ENCODE measurements at regions not wholly inside any gene's neighbourhood (a gene's known extent, or its start where the extent isn't known, plus 50 kb on each side); places are given as distances from the start of the nearest gene placed in this dataset.

DNA sequence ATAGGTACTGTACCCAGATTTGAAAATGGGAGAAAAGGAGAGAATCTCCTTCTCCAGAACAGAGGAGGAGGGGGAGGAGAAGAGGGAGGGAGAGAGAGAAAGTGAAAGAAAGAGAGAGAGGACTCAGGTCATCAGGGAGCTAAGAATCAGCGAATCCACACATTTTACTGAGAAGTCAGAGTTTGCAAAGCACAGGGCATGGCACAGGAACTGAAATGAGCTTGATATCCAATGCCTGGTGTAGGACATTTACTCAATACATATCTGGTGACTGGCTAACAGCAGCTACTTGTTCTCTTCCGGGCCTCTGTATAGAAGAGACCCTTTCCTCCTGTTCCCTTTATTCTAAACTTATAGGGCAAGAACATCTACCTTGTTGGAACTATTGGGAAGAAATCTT is 375.1 kb downstream of the KLF5 start:
- Mint-ChIP-seq H3K4me1 (ENCODE audit: low read depth) (peaks cover 6% of the 10 kb centered on the region), H3K9me3 (ENCODE audit: low read depth) (peaks cover 41% of the 10 kb centered on the region), H3K4me3 (ENCODE audit: low read depth) (no peak overlapping the region), H3K27me3 (no peaks in the 10 kb centered on the region), H3K27ac (no peak overlapping the region), H3K36me3 (ENCODE audit: insufficient read depth) (peaks cover 13% of the 10 kb centered on the region)
- TF ChIP-seq, protein P1, sequence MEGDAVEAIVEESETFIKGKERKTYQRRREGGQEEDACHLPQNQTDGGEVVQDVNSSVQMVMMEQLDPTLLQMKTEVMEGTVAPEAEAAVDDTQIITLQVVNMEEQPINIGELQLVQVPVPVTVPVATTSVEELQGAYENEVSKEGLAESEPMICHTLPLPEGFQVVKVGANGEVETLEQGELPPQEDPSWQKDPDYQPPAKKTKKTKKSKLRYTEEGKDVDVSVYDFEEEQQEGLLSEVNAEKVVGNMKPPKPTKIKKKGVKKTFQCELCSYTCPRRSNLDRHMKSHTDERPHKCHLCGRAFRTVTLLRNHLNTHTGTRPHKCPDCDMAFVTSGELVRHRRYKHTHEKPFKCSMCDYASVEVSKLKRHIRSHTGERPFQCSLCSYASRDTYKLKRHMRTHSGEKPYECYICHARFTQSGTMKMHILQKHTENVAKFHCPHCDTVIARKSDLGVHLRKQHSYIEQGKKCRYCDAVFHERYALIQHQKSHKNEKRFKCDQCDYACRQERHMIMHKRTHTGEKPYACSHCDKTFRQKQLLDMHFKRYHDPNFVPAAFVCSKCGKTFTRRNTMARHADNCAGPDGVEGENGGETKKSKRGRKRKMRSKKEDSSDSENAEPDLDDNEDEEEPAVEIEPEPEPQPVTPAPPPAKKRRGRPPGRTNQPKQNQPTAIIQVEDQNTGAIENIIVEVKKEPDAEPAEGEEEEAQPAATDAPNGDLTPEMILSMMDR (IDR thresholded peaks at IDR 0.05; ENCODE audit: unreplicated experiment), result no peak
- no peak for DNase-seq (ENCODE audit: low spot score, unreplicated experiment)

DNA sequence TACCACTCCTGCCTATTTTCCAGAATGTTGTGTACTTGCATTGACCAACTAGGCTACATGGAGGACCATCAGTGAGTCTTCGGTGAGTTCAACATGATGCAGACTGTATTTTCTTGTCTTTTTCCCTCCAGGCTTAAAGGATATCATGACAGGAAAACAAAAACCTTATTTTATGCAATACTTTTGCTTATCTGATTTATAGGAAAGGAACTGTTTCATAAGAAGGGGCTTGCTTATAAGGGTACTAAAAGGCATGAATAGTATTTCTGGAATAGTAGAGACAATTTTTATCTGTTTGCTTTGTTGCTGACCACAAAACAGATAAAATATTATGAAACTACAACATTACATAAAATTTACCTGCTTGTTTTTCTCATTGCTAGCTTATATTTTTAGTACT is 374.7 kb downstream of the KLF5 start:
- TF ChIP-seq, protein P1 (IDR thresholded peaks at IDR 0.05; ENCODE audit: unreplicated experiment), result no peak
- DNase-seq (ENCODE audit: low spot score, unreplicated experiment), result no peak
- Mint-ChIP-seq H3K4me1 (ENCODE audit: low read depth) (peaks cover 9% of the 10 kb centered on the region), H3K36me3 (ENCODE audit: insufficient read depth) (peaks cover 13% of the 10 kb centered on the region), H3K27me3 (no peaks in the 10 kb centered on the region), H3K9me3 (ENCODE audit: low read depth) (peaks cover 41% of the 10 kb centered on the region), H3K27ac (peak overlapping the region; percentile 80), H3K4me3 (ENCODE audit: low read depth) (no peak overlapping the region)

DNA sequence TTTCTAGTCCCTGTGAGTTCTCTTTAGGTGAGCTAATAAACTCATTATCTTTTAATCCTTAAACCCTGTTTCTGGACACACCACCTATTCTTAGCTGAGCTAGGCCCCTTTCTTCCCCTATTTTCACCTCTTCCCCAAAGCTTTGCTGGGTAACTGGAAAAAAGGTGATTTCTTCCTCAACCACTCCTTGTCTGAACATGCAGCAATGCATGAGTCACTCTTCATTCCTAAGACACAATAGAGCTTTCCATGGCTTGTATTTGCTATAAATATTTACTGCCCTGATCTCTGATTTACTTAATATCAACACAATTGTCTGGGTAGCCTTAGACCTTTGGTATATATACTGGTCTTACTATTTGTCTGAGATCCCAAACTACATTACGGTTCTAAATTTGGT is 370.9 kb downstream of the KLF5 start:
- TF ChIP-seq, protein P1 (IDR thresholded peaks at IDR 0.05; ENCODE audit: unreplicated experiment), result no peak
- Mint-ChIP-seq H3K36me3 (ENCODE audit: insufficient read depth) (peaks cover 3% of the 10 kb centered on the region), H3K27me3 (no peaks in the 10 kb centered on the region), H3K27ac (peak overlapping the region; percentile 86), H3K4me3 (ENCODE audit: low read depth) (no peak overlapping the region), H3K9me3 (ENCODE audit: low read depth) (peaks cover 23% of the 10 kb centered on the region), H3K4me1 (ENCODE audit: low read depth) (peaks cover 19% of the 10 kb centered on the region)
- no peak for DNase-seq (ENCODE audit: low spot score, unreplicated experiment)

DNA sequence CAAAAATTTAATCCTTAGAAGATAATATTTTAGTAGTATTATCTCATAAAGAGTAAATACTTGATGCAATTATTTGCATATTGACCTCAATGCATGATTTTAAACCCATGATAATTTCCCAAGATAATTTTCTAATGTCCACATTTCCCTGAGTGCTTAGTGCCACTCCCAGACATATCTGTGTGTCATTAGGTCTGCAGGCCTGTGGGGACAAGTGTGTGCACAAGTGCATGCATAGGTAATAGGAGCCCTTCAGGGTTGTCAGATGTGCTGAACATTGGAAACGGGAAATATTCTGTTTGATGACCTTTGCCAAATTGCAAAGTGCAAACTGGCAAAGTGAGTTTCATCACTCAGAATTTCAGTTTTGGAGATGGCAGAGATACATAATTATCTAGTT is 369.9 kb downstream of the KLF5 start:
- no peak overlapping the region for H3K4me3 Mint-ChIP-seq (ENCODE audit: low read depth)
- TF ChIP-seq, protein P1 (IDR thresholded peaks at IDR 0.05; ENCODE audit: unreplicated experiment), result no peak
- H3K4me1 Mint-ChIP-seq (ENCODE audit: low read depth), result peaks cover 19% of the 10 kb centered on the region
- no peak for DNase-seq (ENCODE audit: low spot score, unreplicated experiment)
- peaks cover 3% of the 10 kb centered on the region for H3K36me3 Mint-ChIP-seq (ENCODE audit: insufficient read depth)
- no peak overlapping the region for H3K27ac Mint-ChIP-seq
- peaks cover 22% of the 10 kb centered on the region for H3K9me3 Mint-ChIP-seq (ENCODE audit: low read depth)
- no peaks in the 10 kb centered on the region for H3K27me3 Mint-ChIP-seq

DNA sequence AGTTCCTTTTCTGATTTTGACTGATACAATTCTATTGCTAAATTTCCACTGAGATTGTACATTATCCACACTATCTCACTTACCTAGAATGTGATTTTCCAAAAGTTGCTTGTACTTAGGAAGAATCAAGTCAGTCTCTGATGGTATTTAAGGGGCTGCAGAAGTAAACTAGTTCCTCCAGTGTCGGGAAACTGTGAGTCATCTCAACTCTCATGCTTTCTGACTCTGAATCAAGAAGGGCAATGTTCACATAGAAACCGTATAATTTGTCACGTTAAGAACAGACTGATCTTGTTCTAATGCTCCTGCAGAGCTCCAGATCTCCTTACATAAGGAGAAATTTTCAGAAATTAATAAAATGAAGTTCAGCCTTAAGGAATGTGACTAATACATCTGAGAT is 369.3 kb downstream of the KLF5 start:
- peak overlapping the region; percentile 84 for H3K27ac Mint-ChIP-seq
- peaks cover 19% of the 10 kb centered on the region for H3K9me3 Mint-ChIP-seq (ENCODE audit: low read depth)
- peaks cover 19% of the 10 kb centered on the region for H3K4me1 Mint-ChIP-seq (ENCODE audit: low read depth)
- no peaks in the 10 kb centered on the region for H3K27me3 Mint-ChIP-seq
- TF ChIP-seq, protein P1 (IDR thresholded peaks at IDR 0.05; ENCODE audit: unreplicated experiment), result no peak
- no peak overlapping the region for H3K4me3 Mint-ChIP-seq (ENCODE audit: low read depth)
- H3K36me3 Mint-ChIP-seq (ENCODE audit: insufficient read depth), result peaks cover 3% of the 10 kb centered on the region
- DNase-seq (ENCODE audit: low spot score, unreplicated experiment), result no peak

All from progenitor cell of endocrine pancreas (in vitro differentiated cells).